Right lobe of liver (tissue), 4 donors: ENCODE measurements at regions not wholly inside any gene's neighbourhood (a gene's known extent, or its start where the extent isn't known, plus 50 kb on each side); places are given as distances from the start of the nearest gene placed in this dataset.

Experiments used
- CTCF ChIP-seq, 4 donors: fragments of 200-600 bp in 3 of 4; fragments of 450-650 bp in 1 of 4; IDR thresholded peaks; one replicate each; pipeline versions ENCODE4 v1.5.1 to v1.8.0; 2016 to 2022; ENCODE audit warnings: antibody characterized with exemption in 4 of 4, mild to moderate bottlenecking in 2 of 4
- POLR2A ChIP-seq: fragments of 450-650 bp; IDR thresholded peaks from one replicate; pipeline ENCODE4 v1.6.1; 2017; ENCODE audit warnings: antibody characterized with exemption, mild to moderate bottlenecking
- donor health status: DM: no; HTN: no; CAD: no.
- donor health status: DM: no; HTN: no; CAD: no.
- donor health status: DM: no; HTN: yes; CAD: no.

- TF ChIP-seq CTCF (IDR thresholded peaks at IDR 0.05) (no peak), POLR2A (no peak)
These were observed 172.4 kb downstream of the DMRT2 start for GRCh38 chr9:1222511-1222910.
